SK-N-SH (cell line): ENCODE measurements at regions not wholly inside any gene's neighbourhood (a gene's known extent, or its start where the extent isn't known, plus 50 kb on each side); places are given as distances from the start of the nearest gene placed in this dataset.

ENCODE experiments used
- CTCF ChIA-PET: fragments of 300-600, 350-600 bp; formaldehyde crosslinking; extraction: SDS; loops from one replicate; lab custom pipeline; 2021; lab: Yijun Ruan, JAX
- POLR2A ChIA-PET: fragments of 350-600 bp; sonication (Branson Sonifier 250); formaldehyde crosslinking; extraction: SDS; loops from one replicate; lab custom pipeline; 2020; ENCODE audit warnings: antibody characterized with exemption, inconsistent platforms; lab: Yijun Ruan, JAX
- DNase-seq: peaks from one replicate; pipeline ENCODE4 v3.0.0; 2012
- H2AFZ ChIP-seq: fragments of 200-600 bp; sonication (generic); 2 replicates; pipeline ENCODE4 v1.8.1; 2016; ENCODE audit warnings: antibody characterized with exemption, mild to moderate bottlenecking, low read depth
- H3F3A ChIP-seq: fragments of 200-600 bp; sonication (generic); replicated peaks from 2 replicates; pipeline ENCODE3; 2016; ENCODE audit warnings: antibody characterized with exemption, mild to moderate bottlenecking; ENCODE audit not compliant: insufficient read depth
- H3K27ac ChIP-seq, 2 experiments: fragments of 200-500 bp in 1 of 2; fragments of 200-600 bp in 1 of 2; sonication (Bioruptor generic) in 1 of 2; sonication (generic), shearing (Covaris generic) in 1 of 2; 2 replicates each; pipeline versions ENCODE4 v1.5.1 to v1.6.1; 2014 to 2016; ENCODE audit warnings: low read depth in 2 of 2, inconsistent platforms in 1 of 2, low read length in 1 of 2, mild to moderate bottlenecking in 1 of 2, mixed read lengths in 1 of 2
- H3K27me3 ChIP-seq: fragments of 200-600 bp; sonication (generic), shearing (Covaris generic); 2 replicates; pipeline ENCODE4 v1.6.1; 2016; ENCODE audit warnings: mixed run types; ENCODE audit not compliant: insufficient read depth
- H3K36me3 ChIP-seq, 2 experiments: fragments of 200-500 bp in 1 of 2; fragments of 200-600 bp in 1 of 2; sonication (Bioruptor generic) in 1 of 2; sonication (generic) in 1 of 2; replicated peaks in 1 of 2; 2 replicates each; pipeline versions ENCODE3 to v1.5.1; 2014 to 2016; ENCODE audit warnings: low read length in 1 of 2, mild to moderate bottlenecking in 1 of 2; ENCODE audit not compliant: insufficient read depth in 2 of 2, control insufficient read depth in 1 of 2
- H3K4me1 ChIP-seq, 2 experiments: fragments of 200-500 bp in 1 of 2; fragments of 200-600 bp in 1 of 2; sonication (Bioruptor generic) in 1 of 2; sonication (generic), shearing (Covaris generic) in 1 of 2; 2 replicates each; pipeline versions ENCODE4 v1.5.1 to v1.6.1; 2014 to 2016; ENCODE audit warnings: low read depth in 1 of 2, low read length in 1 of 2, mixed run types in 1 of 2; ENCODE audit not compliant: insufficient read depth in 2 of 2, control insufficient read depth in 1 of 2
- H3K4me2 ChIP-seq: fragments of 200-600 bp; sonication (generic), shearing (Covaris generic); 2 replicates; pipeline ENCODE4 v1.6.1; 2017; ENCODE audit warnings: mixed run types
- H3K4me3 ChIP-seq, 2 experiments: fragments of 200-500 bp in 1 of 2; fragments of 200-600 bp in 1 of 2; sonication (Bioruptor generic) in 1 of 2; sonication (generic), shearing (Covaris generic) in 1 of 2; 2 replicates each; pipeline versions ENCODE4 v1.5.1 to v1.8.1; 2014 to 2016; ENCODE audit warnings: low read depth in 2 of 2, inconsistent platforms in 1 of 2, low read length in 1 of 2, mild to moderate bottlenecking in 1 of 2, mixed read lengths in 1 of 2, moderate library complexity in 1 of 2
- H3K79me2 ChIP-seq: fragments of 200-600 bp; sonication (generic); 2 replicates; pipeline ENCODE4 v1.8.1; 2017; ENCODE audit warnings: mild to moderate bottlenecking; ENCODE audit not compliant: insufficient read depth
- H3K9ac ChIP-seq: fragments of 200-600 bp; sonication (generic); 2 replicates; pipeline ENCODE4 v1.6.1; 2017; ENCODE audit warnings: mixed run types
- H3K9me2 ChIP-seq: fragments of 200-600 bp; sonication (generic); 2 replicates; pipeline ENCODE4 v1.6.1; 2017; ENCODE audit warnings: mixed run types
- H3K9me3 ChIP-seq: fragments of 200-600 bp; sonication (generic); 2 replicates; pipeline ENCODE4 v1.6.1; 2017; ENCODE audit warnings: mixed run types, mild to moderate bottlenecking, moderate library complexity
- H4K20me1 ChIP-seq: fragments of 200-600 bp; sonication (generic); 2 replicates; pipeline ENCODE4 v1.6.1; 2017; ENCODE audit warnings: mild to moderate bottlenecking, mixed run types; ENCODE audit not compliant: insufficient read depth
- CHD2 ChIP-seq: fragments of 150-350 bp; IDR thresholded peaks from 2 replicates; pipeline ENCODE4 v1.6.1; 2018; ENCODE audit warnings: low read length; ENCODE audit not compliant: partially characterized antibody
- ELF1 ChIP-seq: IDR thresholded peaks from 2 replicates; pipeline ENCODE4 v1.4.0; 2012
- FOXJ3 ChIP-seq: sonication (generic); formaldehyde crosslinking; IDR thresholded peaks from 2 replicates; pipeline ENCODE4 v1.5.1; 2020; ENCODE audit warnings: mild to moderate bottlenecking, missing genetic modification reagents
- FOXM1 ChIP-seq: IDR thresholded peaks from 2 replicates; pipeline ENCODE4 v1.4.0; 2012; ENCODE audit warnings: low read depth, mild to moderate bottlenecking
- GABPA ChIP-seq: IDR thresholded peaks from 2 replicates; pipeline ENCODE4 v1.4.0; 2012; ENCODE audit warnings: low read depth, mild to moderate bottlenecking
- IRF3 ChIP-seq: fragments of 150-350 bp; IDR thresholded peaks from 2 replicates; pipeline ENCODE4 v1.6.1; 2016; ENCODE audit warnings: mild to moderate bottlenecking, low read depth, low read length
- MXI1 ChIP-seq: IDR thresholded peaks from 2 replicates; pipeline ENCODE4 v1.6.1; 2012; ENCODE audit warnings: mild to moderate bottlenecking, low read depth, low read length, improper control_type of control experiment
- NFIC ChIP-seq: IDR thresholded peaks from 2 replicates; pipeline ENCODE4 v1.4.0; 2012; ENCODE audit warnings: borderline replicate concordance
- POLR2AphosphoS5 ChIP-seq: IDR thresholded peaks from 2 replicates; pipeline ENCODE4 v1.6.1; 2012; ENCODE audit warnings: low read depth, low read length
- RFX5 ChIP-seq: IDR thresholded peaks from 2 replicates; pipeline ENCODE4 v1.6.1; 2012; ENCODE audit warnings: mild to moderate bottlenecking, improper control_type of control experiment, low read length
- RXRA ChIP-seq: IDR thresholded peaks from 2 replicates; pipeline ENCODE4 v1.4.0; 2012; ENCODE audit warnings: low read depth, mild to moderate bottlenecking, borderline replicate concordance
- SMC3 ChIP-seq: IDR thresholded peaks from 2 replicates; pipeline ENCODE4 v1.6.1; 2012; ENCODE audit warnings: low read depth, low read length, improper control_type of control experiment
- TAF1 ChIP-seq: IDR thresholded peaks from 2 replicates; pipeline ENCODE4 v1.6.1; 2012; ENCODE audit warnings: low read depth, mild to moderate bottlenecking, low read length, moderate library complexity, borderline replicate concordance
- TEAD4 ChIP-seq: IDR thresholded peaks from 2 replicates; pipeline ENCODE4 v1.4.0; 2012; ENCODE audit warnings: mild to moderate bottlenecking, borderline replicate concordance; ENCODE audit not compliant: insufficient read depth
- YY1 ChIP-seq: IDR thresholded peaks from 2 replicates; pipeline ENCODE4 v1.4.0; 2012; ENCODE audit warnings: low read depth, mild to moderate bottlenecking
- ZBTB33 ChIP-seq: IDR thresholded peaks from 2 replicates; pipeline ENCODE4 v1.4.0; 2012; ENCODE audit warnings: low read depth, borderline replicate concordance
- WGBS: methylation state at CpG from one replicate; pipeline ENCODE4 v1.1.6; 2017; ENCODE audit warnings: low lambda C conversion rate; 5-methylcytosine and 5-hydroxymethylcytosine counted together
- TF ChIP-seq, protein P1 (sequence below): IDR thresholded peaks from 2 replicates; pipeline ENCODE4 v1.4.0; 2012; ENCODE audit warnings: low read depth, borderline replicate concordance

DNA sequence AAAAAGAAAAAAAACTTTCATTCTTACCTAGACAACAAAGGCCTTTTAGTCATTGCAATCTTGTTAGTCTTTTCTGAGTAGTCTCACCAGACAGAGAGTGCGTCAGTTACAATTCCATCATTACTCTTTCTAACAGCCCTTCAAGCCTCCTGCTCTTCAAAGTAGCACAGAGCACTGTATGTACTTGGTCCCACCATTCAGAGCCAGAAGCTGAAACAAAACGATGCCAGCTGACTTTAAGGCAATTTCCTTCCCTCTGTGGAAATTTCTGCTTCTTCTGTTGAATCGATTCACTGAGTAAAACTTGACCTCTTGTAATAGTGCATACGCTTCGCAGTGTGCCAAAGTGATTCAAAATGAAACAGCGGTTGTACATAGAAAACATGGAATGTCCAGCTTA is 57.7 kb upstream of the TENM3 start:
- 92% methylated on average over 6 of the region's 6 CpGs for WGBS

More for the DNA sequence above, 57.7 kb upstream of the TENM3 start:
- no peak for DNase-seq
- no peak overlapping the region for H2AFZ ChIP-seq
- ChIA-PET CTCF (interaction anchor here (1.0 kb wide), 1 partner anchor 1042 kb away, joined by 3 read pairs; no protein-coding TSS in a partner anchor), POLR2A (no interaction called here)
- H3K4me1 ChIP-seq = peaks cover 4 to 13% of the 10 kb centered on the region in 2 experiments; a peak in 3 of 4 replicates
- H3K4me3 ChIP-seq = no peak overlapping the region
- H3K27me3 ChIP-seq = no peaks in the 10 kb centered on the region
- no peak for TF ChIP-seq TEAD4
- TF ChIP-seq TAF1 = no peak
- TF ChIP-seq FOXJ3 (CRISPR knock-in tag) = no peak
- no peak for TF ChIP-seq GABPA
- TF ChIP-seq CHD2 = no peak
- TF ChIP-seq NFIC = no peak
- no peak for TF ChIP-seq POLR2AphosphoS5
- TF ChIP-seq YY1 = no peak
- TF ChIP-seq ZBTB33 = no peak
- no peak for TF ChIP-seq SMC3
- no peak for TF ChIP-seq MXI1
- no peak for TF ChIP-seq ELF1
- TF ChIP-seq RXRA = no peak
- TF ChIP-seq, protein P1, sequence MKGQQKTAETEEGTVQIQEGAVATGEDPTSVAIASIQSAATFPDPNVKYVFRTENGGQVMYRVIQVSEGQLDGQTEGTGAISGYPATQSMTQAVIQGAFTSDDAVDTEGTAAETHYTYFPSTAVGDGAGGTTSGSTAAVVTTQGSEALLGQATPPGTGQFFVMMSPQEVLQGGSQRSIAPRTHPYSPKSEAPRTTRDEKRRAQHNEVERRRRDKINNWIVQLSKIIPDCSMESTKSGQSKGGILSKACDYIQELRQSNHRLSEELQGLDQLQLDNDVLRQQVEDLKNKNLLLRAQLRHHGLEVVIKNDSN = no peak
- TF ChIP-seq IRF3 = no peak
- TF ChIP-seq FOXM1 = no peak
- no peak for TF ChIP-seq RFX5
- no peaks in the 10 kb centered on the region for H3K36me3 ChIP-seq
- H3K9me3 ChIP-seq = no peaks in the 10 kb centered on the region
- H3K27ac ChIP-seq = no peak overlapping the region
- H4K20me1 ChIP-seq = no peaks in the 10 kb centered on the region
- peaks cover 4% of the 10 kb centered on the region for H3F3A ChIP-seq
- H3K9me2 ChIP-seq = no peaks in the 10 kb centered on the region
- no peak overlapping the region for H3K9ac ChIP-seq
- H3K79me2 ChIP-seq = no peaks in the 10 kb centered on the region
- no peak overlapping the region for H3K4me2 ChIP-seq
